COLO668 (cell line): ENCODE measurements at regions not wholly inside any gene's neighbourhood (a gene's known extent, or its start where the extent isn't known, plus 50 kb on each side); places are given as distances from the start of the nearest gene placed in this dataset.
"Not testable (repeated sequence)": the region's sequence is repeated elsewhere in the genome, so short reads cannot be mapped to it uniquely, and the experiment has no call there.

Experiments
- DNase-seq: peaks from one replicate; lab custom pipeline; 2025; ENCODE audit not compliant: unreplicated experiment; lab: John Stamatoyannopoulos, UW

GRCh38 chr11:38460429-38460828 lies 1862.4 kb upstream of the RAG2 start:
- DNase-seq = no peak

- no peak for DNase-seq
These were observed 1858.3 kb upstream of the RAG2 start for GRCh38 chr11:38456371-38456770.

DNA sequence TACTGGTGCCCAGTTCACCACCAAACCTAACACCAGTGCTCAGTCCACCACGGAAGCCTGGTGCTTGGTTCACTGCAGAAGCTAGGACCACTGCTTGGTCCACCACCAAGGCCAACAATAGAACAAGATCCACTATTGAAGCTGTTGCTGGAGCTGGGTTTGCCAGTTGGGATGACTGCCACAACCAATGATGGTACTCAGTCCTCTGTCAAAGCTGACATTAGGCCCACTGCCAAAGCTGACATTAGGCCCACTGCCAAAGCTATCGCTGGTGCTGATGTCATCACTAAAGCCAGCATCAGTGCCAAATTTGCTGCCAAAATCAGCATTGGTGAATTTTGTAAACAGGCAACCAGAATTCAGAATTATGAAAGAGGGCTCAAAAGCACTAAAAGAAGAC lies 1850.2 kb upstream of the RAG2 start:
- DNase-seq = no peak

DNA sequence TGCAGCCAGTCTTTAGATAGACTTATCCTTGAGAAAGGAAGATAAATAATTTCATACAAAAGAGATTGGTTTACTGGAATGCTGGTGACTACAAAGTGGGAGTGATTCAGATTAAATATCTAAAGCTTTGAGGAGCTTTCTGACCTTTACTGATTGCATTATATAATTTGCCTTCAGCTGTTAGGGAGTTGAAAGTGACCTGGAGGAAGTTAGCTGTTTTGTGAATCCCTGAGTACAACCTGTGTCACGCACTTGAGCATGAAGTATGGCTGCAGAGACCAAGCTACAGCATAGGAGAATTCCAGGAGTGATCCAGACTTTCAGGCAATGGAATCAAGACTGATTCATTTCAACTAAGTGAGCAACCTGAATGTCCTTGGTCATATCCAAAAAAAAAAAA lies 1848.3 kb upstream of the RAG2 start:
- DNase-seq = no peak

GRCh38 chr11:38438091-38438490 lies 1840.1 kb upstream of the RAG2 start:
- no peak for DNase-seq

GRCh38 chr11:38425578-38425977 lies 1827.5 kb upstream of the RAG2 start:
- no peak for DNase-seq

- DNase-seq = no peak
These were observed 1825.0 kb upstream of the RAG2 start for GRCh38 chr11:38423042-38423441.

DNA sequence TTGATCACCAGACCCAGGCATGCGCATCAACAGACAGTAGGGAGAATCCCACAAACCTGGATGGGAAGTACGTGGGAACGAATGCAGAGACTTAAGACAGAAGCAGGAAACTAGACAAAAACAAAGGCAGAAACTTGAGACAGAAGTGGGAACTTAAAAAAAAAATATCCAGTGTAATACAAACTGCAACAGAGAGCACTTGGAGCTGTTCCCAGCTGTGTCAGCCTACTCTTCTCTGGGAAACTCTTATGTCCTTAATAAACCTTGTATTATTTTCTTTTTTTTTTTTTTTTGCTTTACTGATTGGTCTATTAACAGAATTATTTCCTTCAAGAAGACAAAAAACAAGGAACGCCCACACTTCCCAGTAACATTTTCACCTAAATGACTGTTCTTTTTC lies 1818.1 kb upstream of the RAG2 start:
- DNase-seq = no peak

DNA sequence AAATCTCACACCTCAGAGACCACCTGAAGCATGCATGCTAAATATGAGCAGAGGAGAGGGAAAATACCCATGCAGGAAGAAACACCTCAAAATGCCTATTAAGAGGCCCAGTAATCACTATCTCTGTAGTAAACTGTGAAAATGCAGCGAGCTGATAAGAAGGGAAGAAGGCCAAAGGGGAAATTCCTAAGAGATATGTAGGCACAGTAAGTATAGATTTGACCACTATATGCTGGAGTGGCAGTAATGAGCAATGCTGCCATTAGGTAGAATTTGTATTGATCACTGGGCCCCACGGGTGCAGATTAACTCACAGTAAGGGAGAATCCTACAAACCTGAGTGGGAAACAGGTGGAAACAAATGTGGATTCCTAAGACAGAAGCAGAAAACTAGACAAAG lies 1813.1 kb upstream of the RAG2 start:
- DNase-seq = no peak

DNA sequence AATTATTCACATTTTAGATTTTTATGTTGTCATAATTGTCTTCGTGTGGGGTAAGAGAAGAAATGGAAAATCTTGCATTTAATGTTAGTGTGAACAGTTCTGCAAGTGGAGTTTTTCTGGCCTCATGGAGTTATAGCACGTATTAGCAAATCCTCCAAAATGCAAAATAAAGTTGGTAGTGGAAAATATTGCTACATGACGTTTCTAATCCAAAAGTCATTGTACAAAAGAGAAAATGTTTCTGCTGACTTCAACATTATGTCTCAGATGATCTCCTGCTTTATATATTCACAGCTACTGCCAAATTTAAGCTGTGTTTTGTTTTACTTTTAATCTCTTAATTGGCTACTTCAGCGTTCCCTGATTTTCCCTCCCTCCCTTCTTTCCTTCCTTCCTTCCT lies 1804.0 kb upstream of the RAG2 start:
- DNase-seq = no peak

- DNase-seq = no peak
These were observed 1794.1 kb upstream of the RAG2 start for GRCh38 chr11:38392176-38392575.

DNA sequence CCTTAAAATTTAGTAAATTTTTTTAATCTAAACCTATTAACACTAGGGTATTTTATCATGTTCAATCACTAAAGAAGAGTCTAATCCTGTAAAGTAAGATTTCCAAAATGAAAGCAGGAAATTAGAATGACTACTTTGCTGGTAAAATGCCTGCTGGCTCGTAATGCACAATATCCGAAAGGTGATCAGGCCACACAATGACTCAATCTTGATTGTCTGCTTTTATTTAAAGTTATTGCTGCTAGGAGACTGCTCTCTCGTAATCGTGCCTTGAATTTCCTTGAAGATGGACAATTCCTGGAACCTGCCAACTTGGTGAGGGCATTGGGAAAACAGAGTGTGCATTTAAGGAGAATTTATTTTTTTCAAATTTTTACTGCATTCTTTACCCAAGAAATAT lies 1786.5 kb upstream of the RAG2 start:
- DNase-seq = no peak

DNA sequence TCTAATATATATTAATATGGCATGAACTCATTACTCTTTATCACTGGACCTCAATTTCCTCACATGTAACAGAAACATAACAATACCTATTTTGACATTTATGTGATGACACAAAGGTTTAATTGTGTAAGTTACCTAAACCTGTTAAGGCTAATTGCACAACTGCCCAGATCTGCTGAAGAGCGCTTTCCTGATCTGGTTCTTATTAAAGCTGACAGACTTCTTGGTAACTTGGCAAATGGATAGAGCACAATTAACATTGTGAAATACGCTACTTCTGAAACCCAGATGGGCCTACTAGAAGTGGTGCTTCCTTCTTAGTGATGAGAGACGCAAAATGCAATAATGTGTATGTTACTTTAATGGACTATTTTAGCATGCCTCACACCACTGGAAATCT lies 1767.2 kb upstream of the RAG2 start:
- no peak for DNase-seq

DNA sequence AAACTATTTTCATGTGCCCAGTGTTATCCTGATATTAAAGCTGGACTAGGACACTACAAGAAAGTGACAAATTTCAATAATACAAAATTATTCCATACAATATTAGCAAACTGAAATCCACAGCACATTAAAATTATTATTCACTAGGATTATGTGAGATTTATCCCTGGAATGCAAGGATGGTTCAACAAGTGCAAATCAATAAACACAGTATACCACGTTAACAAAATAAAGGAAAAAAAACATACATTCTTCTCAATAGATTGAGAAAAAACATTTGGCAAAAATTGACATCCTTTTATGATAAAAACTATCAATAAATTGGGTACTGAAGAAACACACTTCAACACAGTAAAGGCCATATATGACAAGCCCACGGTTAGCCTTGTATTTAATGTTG lies 1758.2 kb upstream of the RAG2 start:
- DNase-seq = no peak

DNA sequence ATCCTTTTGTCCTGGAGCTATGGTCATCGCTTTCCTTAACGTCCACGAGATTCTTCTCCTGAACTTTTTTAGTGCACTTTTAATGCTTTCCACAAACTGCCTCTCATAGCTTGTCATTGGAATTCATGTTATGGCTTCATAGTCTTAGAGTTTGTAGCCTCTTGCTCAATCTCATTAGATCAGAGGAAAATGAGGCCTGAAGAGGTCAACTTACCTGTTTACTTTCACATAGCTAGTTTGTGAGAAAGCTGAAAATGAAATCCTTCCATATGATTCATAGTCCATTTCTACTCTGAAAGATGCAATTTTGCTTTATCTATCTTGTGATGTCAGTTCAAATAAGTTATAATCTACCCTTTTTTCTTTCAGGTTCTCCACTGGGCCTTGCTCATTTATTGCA lies 1747.2 kb upstream of the RAG2 start:
- no peak for DNase-seq

- not testable (repeated sequence) for DNase-seq
These were observed 1743.6 kb upstream of the RAG2 start for GRCh38 chr11:38341612-38342011.

- no peak for DNase-seq
These were observed 1741.9 kb upstream of the RAG2 start for GRCh38 chr11:38339835-38340440.

DNA sequence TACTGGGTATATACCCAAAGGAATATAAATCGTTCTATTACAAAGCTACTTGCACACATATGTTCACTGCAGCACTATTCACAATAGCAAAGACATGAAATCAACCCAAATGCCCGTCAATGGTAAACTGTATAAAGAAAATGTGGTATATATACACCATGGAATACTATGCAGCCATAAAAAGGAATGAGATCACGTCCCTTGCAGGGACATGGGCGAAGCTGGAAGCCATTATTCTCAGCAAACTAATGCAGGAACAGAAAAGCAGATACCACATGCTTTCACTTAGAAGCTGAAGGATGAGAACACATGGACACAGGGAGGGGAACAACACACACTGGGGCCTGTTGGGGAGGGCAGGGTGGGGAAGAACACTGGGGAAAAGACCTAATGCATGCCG lies 1740.0 kb upstream of the RAG2 start:
- not testable (repeated sequence) for DNase-seq

GRCh38 chr11:38332046-38332445 lies 1734.0 kb upstream of the RAG2 start:
- no peak for DNase-seq

DNA sequence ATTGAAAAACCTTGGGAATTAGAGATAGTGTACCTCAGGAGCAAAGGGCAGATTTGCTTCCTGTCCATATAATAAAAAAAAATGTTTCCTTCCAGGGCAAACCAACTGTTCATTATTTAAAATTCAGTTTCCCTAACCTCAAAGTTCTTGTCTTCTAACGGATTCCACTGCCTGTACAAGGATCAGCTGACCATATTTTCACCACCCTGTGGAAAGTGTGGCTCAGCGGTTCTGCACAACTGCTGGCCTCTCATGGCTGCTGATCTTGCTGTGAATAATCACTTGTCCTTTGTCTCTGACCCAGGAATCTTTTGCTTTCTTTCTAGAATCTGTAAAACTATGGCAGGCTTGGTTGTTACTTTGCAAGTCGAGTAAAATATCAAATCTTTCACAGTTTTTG lies 1732.5 kb upstream of the RAG2 start:
- DNase-seq = no peak

- DNase-seq = no peak
These were observed 1726.1 kb upstream of the RAG2 start for GRCh38 chr11:38323961-38324761.

GRCh38 chr11:38315151-38315550 lies 1717.1 kb upstream of the RAG2 start:
- DNase-seq = no peak

GRCh38 chr11:38307455-38307854 lies 1709.4 kb upstream of the RAG2 start:
- DNase-seq = no peak
